Central memory CD4-positive, alpha-beta T cell (primary cell): ENCODE measurements at regions not wholly inside any gene's neighbourhood (a gene's known extent, or its start where the extent isn't known, plus 50 kb on each side); places are given as distances from the start of the nearest gene placed in this dataset.
"Not testable (repeated sequence)": the region's sequence is repeated elsewhere in the genome, so short reads cannot be mapped to it uniquely, and the experiment has no call there.

Experiments
- DNase-seq: peaks from one replicate; pipeline ENCODE4 v3.0.0; 2022

- peak; percentile 28 for DNase-seq
Observed at GRCh38 chr9:78121488-78121887, 89.9 kb upstream of the GNAQ start.

DNA sequence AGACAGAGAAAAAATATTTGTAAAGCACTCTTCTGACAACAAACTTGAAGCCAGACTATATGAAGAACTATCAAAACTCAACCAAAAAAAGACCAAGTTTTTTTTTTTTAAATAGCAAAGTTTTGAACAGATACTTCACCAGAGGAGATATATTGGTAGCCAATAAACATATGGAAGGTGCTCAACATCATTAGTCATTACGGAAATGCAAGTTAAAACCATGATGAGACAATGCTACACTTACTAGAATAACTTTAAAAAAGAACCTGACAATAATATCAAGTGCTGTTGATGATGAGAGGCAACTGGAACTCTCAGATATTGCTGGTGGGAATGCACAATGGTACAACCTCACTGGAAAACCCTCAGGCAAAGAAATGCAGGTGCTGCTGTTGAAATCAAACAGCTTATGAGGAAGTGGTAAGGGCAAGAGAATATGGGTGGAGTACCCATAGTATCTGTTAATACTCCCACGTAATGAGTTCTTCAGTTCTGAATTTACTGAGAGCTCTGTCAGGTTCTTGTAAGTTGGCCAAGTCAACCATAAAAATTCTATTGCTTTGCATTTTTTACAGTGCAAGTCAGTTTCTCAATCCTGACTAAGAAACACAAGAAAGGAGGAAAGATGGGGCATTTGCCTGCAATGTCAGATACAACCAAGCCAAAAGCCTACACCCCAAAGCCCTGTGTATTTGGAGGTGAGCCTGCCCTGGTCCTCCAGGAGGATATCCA, 87.3 kb upstream of the GNAQ start:
- peak; percentile 51 for DNase-seq

DNA sequence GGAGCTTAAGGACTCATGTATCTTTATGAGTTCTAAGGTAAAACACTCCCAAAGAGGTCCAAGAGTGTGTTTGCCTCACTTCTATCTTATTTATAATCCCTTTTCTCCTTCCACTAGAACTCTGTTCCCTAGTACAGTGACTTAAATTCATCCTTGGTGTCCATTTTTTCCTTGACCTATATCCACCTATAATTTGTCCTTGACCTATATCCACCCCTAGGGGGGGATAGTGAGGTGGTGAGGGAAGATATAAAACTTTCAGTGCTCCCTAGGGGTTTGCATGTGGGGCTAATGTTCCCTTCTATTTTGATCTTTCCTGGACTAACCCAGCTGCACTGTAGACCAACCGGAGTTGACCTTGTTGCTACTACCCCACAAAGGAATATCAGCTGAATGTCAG, 83.5 kb upstream of the GNAQ start:
- no peak for DNase-seq

- no peak for DNase-seq
Observed at GRCh38 chr9:78114581-78114980, 83.0 kb upstream of the GNAQ start.

DNA sequence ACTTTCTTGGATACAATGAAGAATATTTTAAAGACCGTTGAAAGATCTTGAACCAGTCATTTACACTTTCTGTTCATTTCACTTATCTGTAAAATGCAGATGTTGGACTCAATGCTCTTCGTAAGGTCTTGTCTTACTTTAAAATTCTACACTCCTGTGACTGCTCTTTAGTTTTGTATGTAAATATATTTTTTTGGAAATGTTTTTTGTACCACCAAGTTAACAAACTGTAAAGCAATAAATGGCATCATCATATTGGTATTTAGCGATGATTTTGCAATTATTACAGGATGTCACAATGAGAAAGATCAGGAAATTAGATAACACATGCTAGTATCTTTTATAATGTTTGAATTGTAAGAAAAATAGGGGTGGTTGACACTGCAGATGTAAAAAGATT, 80.8 kb upstream of the GNAQ start:
- no peak for DNase-seq

GRCh38 chr9:78112004-78112403, 80.4 kb upstream of the GNAQ start:
- DNase-seq, result no peak

DNA sequence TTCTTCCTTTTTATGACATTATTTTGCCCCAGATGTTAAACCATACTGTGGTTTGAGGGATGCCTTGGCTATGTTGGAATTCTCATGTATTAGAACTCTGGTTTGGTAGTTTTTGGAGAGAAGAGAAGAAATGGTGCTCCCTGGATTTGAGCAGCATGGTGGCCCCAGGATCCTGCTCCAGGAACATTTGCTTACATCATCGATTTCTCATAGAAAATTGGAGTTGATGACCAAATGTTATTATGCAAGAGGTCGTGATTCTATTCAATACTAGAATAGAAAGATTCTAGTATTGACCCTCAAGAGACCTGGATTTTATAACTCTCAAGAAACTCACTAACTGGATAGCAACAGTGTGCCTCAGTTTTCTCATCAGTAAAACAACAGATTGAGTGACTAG, 77.5 kb upstream of the GNAQ start:
- no peak for DNase-seq

- peak; percentile 20 for DNase-seq
Observed at GRCh38 chr9:78106586-78106985, 75.0 kb upstream of the GNAQ start.

- DNase-seq, result no peak
Observed at GRCh38 chr9:78103971-78104433, 72.4 kb upstream of the GNAQ start.

DNA sequence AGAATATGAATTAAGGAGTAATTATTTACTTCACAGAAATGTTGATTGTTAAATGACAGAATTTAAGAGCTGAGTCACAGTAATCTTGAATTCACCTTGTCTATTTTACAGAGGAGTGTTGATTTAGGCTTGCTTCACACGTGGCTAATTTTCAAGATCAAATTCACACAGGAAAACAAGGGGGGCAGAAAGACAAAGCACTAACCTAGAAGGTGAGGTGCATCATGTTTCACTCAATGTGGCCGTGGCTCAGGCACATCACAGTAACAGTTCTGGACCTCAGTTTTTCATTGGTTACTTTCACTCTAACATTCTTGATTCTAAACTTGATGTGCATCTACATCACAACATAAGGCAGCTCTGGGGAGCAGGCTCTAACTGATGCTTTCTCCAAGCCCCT, 69.6 kb upstream of the GNAQ start:
- no peak for DNase-seq

- DNase-seq, result no peak
Observed at GRCh38 chr9:78097541-78097940, 65.9 kb upstream of the GNAQ start.

GRCh38 chr9:78091731-78092130, 60.1 kb upstream of the GNAQ start:
- DNase-seq, result no peak

DNA sequence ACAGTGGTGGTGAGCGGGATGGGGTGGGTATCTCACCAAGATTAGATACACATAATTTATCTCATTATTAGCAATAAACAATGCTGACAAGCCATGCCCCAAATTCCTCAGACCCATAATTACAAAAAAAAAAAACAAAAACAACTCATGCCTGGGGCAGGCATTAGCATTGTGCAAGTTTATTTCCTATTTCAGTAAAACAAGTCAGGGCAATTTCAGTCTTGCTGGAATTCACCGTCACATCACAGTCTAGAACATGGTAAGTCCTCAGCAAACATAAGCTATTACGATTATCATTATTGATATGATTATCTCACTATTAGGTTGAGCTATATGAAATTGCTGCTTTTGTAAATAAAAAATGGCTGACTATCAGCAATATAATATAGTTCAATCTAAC, 57.5 kb upstream of the GNAQ start:
- no peak for DNase-seq

GRCh38 chr9:78088190-78088589, 56.6 kb upstream of the GNAQ start:
- not testable (repeated sequence) for DNase-seq
